Left ventricle myocardium inferior (tissue), 1 donor: ENCODE measurements at regions not wholly inside any gene's neighbourhood (a gene's known extent, or its start where the extent isn't known, plus 50 kb on each side); places are given as distances from the start of the nearest gene placed in this dataset.

Source experiments
- DNase-seq: peaks from one replicate; pipeline ENCODE4 v3.0.0-alpha.2; 2020
- H3K27ac ChIP-seq: fragments of 200-600 bp; replicated peaks from 2 replicates; pipeline ENCODE4 v1.8.0; 2021
- H3K27me3 ChIP-seq: fragments of 200-600 bp; 2 replicates; pipeline ENCODE4 v1.8.0; 2021; ENCODE audit warnings: low read depth
- H3K36me3 ChIP-seq: fragments of 200-600 bp; 2 replicates; pipeline ENCODE4 v1.8.0; 2021
- H3K4me1 ChIP-seq: fragments of 200-600 bp; 2 replicates; pipeline ENCODE4 v1.8.0; 2021
- H3K4me3 ChIP-seq: fragments of 200-600 bp; 2 replicates; pipeline ENCODE4 v1.8.0; 2021; ENCODE audit warnings: mild to moderate bottlenecking, moderate library complexity
- H3K9me3 ChIP-seq: fragments of 200-600 bp; replicated peaks from 2 replicates; pipeline ENCODE4 v1.8.0; 2021
- CTCF ChIP-seq: fragments of 200-600 bp; IDR thresholded peaks from 2 replicates; pipeline ENCODE4 v1.8.0; 2021; ENCODE audit warnings: antibody characterized with exemption, mild to moderate bottlenecking, borderline replicate concordance
- intact Hi-C: fragments of 100-400 bp; cut with micrococcal nuclease; formaldehyde crosslinking; loops from one replicate; pipeline ENCODE4 v1.11.0; 2022
- donor health status: DM: no; HTN: yes; CAD: no; lungs with severe emphysema.

- Histone ChIP-seq H3K27ac (peak overlapping the region; percentile 90), H3K4me3 (no peak overlapping the region), H3K4me1 (peaks cover 42% of the 10 kb centered on the region), H3K36me3 (no peaks in the 10 kb centered on the region), H3K27me3 (no peaks in the 10 kb centered on the region), H3K9me3 (no peaks in the 10 kb centered on the region)
- no peak for TF ChIP-seq CTCF
- intact Hi-C loops, result no loop called here
- DNase-seq, result no peak
Measured at GRCh38 chr10:31606841-31607240, 287.8 kb downstream of the ZEB1 start.

GRCh38 chr10:31605861-31606525, 287.0 kb downstream of the ZEB1 start:
- intact Hi-C loops, result no loop called here
- Histone ChIP-seq H3K4me3 (no peak overlapping the region), H3K27me3 (no peaks in the 10 kb centered on the region), H3K27ac (peak overlapping the region; percentile 90), H3K36me3 (no peaks in the 10 kb centered on the region), H3K9me3 (no peaks in the 10 kb centered on the region), H3K4me1 (peaks cover 39% of the 10 kb centered on the region)
- no peak for DNase-seq
- no peak for TF ChIP-seq CTCF

- TF ChIP-seq CTCF, result no peak
- H3K27ac ChIP-seq, result peak overlapping the region; percentile 90
- intact Hi-C loops, result no loop called here
Measured at GRCh38 chr10:31605426-31605825, 286.4 kb downstream of the ZEB1 start.

GRCh38 chr10:31604646-31605170, 285.7 kb downstream of the ZEB1 start:
- intact Hi-C loops, result no loop called here
- Histone ChIP-seq H3K27ac (peak overlapping the region; percentile 90), H3K27me3 (no peaks in the 10 kb centered on the region), H3K4me3 (no peak overlapping the region), H3K9me3 (no peaks in the 10 kb centered on the region), H3K4me1 (peaks cover 39% of the 10 kb centered on the region), H3K36me3 (no peaks in the 10 kb centered on the region)
- no peak for TF ChIP-seq CTCF
- DNase-seq, result no peak

More at GRCh38 chr10:31605426-31605825, 286.4 kb downstream of the ZEB1 start:
- no peaks in the 10 kb centered on the region for H3K9me3 ChIP-seq
- H3K4me3 ChIP-seq, result no peak overlapping the region
- DNase-seq, result no peak
- no peaks in the 10 kb centered on the region for H3K27me3 ChIP-seq
- peaks cover 39% of the 10 kb centered on the region for H3K4me1 ChIP-seq
- H3K36me3 ChIP-seq, result no peaks in the 10 kb centered on the region

GRCh38 chr10:31604096-31604495, 285.1 kb downstream of the ZEB1 start:
- H3K36me3 ChIP-seq, result no peaks in the 10 kb centered on the region
- H3K4me3 ChIP-seq, result peak overlapping the region; percentile 73
- no peaks in the 10 kb centered on the region for H3K27me3 ChIP-seq
- no peaks in the 10 kb centered on the region for H3K9me3 ChIP-seq
- no peak for TF ChIP-seq CTCF
- H3K4me1 ChIP-seq, result peaks cover 39% of the 10 kb centered on the region
- intact Hi-C loops, result no loop called here
- H3K27ac ChIP-seq, result peak overlapping the region; percentile 90
- DNase-seq, result no peak
